SH-SY5Y (cell line): ENCODE measurements at regions not wholly inside any gene's neighbourhood (a gene's known extent, or its start where the extent isn't known, plus 50 kb on each side); places are given as distances from the start of the nearest gene placed in this dataset.

Source experiments
- GATA2 ChIP-seq: IDR thresholded peaks from 2 replicates; pipeline ENCODE4 v1.6.1; 2011; ENCODE audit warnings: mild to moderate bottlenecking, low read depth, low read length
- GATA3 ChIP-seq: IDR thresholded peaks from 2 replicates; pipeline ENCODE4 v1.6.1; 2011; ENCODE audit warnings: low read depth, mild to moderate bottlenecking, low read length, moderate library complexity

DNA sequence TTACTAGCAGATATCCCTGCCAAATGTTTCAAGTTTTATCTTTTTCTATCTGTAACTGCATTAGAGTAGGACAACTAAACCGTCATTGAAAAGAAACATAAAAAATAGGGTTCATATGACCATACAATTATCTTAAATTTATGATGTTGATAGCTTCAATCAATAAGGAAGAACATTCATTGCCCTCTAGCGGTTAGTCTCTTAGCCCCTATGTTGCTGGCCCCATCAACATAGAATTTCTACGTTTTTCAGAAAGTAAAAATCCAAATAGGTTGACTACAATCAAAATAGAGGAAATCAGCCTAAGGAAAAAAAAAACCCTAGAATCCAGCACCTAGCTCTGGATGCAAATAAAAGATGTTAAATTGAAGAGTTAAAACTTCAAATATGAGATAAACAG, 225.1 kb upstream of the ITM2A start:
- TF ChIP-seq GATA2 (no peak), GATA3 (no peak)
